Activated CD4-positive, CD25-positive, alpha-beta regulatory T cell (primary cell): ENCODE measurements at regions not wholly inside any gene's neighbourhood (a gene's known extent, or its start where the extent isn't known, plus 50 kb on each side); places are given as distances from the start of the nearest gene placed in this dataset.

Source experiments
- DNase-seq, 4 experiments: peaks; one replicate each; lab custom pipeline; 2025; lab: John Stamatoyannopoulos, UW

DNA sequence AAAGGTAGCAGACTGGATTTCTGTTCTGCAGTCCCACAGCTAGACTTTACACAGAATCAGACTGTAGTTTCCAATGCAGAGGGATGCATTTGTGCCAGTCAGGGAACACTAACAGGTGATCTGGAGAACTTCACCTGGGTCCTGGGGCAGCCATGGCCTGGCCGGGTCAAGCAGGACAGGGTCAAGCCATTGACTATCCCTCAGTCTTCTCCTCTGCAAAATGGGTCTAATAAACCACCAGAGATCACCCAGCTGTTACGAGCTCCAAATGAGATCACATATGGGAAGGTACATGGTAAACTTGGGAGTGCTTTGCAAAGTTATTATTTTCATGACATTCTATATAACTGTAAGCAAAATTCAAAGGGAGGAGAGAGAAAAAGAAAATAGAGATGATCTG is 294.1 kb downstream of the CDCA7 start:
- DNase-seq = no peak

DNA sequence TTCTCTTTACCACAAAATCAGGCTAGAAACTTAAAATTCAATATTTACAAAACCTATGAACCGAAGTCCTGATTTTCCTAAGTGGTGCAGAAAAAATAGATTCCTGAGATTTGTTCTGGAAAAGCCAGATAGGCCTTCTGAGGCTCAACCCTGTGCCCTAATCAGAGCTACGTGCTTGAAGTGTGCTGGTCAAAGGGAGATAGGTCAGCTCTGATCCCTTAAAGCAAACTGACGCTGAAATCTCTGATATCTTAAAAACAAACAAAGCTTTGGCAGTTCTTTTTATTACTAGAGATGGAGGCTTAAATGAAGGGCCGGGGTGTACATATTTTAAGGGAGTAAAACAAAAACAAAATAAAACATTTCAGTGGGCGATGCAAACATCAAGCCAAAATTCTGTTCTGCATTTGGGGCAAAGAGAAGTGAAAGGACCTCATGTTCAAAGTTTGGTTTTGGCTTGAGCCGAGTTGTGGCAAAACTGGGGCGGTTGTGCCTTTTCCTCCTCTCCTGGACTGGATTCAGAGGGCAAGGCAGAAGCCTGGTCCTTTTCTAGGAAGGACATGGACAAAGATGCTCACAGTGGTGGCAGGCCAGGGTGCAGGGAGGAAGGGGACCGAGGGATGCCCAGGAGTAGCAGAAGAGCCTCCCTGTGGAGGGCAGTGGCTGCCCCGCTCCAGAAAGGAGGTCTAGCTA is 295.0 kb downstream of the CDCA7 start:
- no peak for DNase-seq

DNA sequence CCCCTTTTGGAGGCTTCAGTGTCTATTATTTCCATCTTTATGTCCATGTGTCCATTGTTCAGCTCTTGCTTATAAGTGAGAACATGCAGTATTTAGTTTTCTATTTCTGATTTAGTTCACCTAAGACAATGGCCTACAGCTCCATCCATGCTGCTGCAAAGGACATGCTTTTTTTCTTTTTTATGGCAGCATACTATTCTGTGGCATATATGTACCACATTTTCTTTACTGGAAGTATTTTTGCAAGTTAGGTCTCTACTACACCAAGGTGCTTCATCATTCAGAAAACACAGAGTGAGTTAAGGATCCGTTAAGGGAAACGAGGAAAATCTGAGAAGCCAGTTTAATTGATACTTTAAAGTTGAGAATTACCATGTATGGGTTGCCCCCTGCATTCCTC is 297.2 kb downstream of the CDCA7 start:
- no peak for DNase-seq

DNA sequence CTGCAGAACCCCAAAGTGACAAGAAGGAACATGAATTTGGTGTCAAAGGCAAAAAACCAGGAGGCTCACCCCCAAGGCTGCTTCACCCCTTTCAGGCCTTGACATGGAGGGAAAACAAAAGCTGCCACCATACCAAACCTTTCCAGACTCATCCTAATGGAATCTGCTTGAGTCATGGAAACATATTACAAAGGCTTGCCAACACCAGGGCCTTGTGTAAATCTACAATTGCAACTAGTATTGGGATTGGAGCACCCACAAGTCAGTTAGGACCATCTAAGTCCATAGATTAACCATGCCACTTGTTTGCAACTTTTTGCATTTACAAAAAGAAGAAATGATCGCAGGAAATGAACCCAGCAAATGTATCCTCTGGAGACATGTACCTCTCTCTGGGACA is 297.6 kb downstream of the CDCA7 start:
- no peak for DNase-seq

DNA sequence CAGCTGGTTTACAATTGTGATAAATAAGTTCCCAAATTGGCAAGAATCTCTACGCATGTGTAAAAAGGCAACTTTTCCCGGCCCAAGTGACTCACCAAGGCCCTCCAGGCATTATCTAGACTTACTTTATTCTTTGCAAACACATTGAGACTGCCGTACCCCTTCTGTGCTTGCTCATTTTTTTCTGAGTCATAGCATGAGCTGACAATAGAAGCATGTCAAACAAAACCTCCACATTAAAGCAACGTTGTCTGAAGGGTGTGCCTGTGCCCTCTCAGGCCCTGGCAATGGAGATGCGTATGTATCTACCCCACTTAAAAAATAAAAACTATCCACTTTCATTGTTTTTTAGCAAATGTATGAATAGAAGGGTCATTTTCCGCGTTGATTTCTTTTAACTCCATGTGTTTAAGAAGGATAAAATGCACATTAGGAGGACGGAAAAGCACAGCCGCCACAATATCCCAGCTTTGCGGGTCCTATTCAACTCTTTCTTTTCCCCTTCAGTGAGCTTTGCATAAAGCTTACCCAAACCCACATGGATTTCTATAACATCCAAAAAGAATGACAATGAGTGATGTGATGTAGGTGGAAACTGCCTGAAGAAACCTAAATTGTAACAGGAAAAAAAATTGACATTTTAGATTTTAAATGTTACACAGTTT is 298.2 kb downstream of the CDCA7 start:
- no peak for DNase-seq

DNA sequence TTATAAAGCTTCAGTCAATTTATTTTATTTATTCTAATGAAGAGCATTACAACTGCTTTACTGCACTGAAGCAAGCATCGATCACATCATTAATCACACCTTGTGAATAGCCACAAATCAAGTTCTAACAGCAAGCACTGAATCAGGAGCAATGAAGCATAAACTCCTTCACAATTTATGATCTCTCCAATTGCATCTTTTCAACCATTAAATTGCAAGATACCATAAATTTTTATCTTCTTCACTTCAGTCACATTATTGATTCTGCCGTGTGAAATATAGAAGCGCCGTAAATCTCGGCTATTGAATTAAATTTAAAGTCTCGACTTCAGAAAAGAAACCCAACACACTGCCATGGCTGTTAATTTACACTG is 298.7 kb downstream of the CDCA7 start:
- DNase-seq = no peak

DNA sequence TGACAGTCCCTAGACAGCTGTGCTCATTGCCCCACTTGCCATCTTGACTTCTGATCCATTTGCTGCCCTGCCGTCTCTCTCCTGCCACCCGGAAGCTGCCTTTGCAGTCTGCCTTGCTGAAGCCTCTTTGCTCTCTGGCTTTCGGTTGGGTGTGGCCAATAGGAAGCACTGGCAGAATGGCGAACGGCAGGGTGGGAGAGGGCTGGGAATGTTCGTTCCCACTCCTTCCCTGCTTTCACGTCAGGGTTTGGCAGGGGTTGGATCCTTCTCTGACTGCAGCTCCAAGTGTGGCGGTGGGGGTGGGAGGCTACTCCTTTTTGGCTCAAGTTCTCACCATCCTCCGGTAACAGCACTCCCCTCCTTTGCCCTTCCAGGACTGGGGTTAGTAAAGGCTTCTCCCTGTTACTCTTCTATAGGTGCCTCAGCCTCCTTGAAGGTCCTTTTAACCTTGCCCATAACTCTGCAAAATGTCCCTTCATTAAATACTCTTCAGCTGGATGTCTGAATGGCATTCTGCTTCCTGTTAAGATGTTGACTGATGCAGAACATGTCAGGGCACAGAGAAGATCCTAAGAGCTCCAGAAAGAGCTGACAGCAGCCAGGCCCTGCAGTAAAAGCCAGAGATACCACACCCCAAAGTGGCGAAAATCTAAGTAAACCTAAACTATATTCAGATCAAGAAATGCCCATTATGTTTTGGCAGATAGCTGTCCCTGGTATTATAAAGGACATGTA is 299.7 kb downstream of the CDCA7 start:
- no peak for DNase-seq

DNA sequence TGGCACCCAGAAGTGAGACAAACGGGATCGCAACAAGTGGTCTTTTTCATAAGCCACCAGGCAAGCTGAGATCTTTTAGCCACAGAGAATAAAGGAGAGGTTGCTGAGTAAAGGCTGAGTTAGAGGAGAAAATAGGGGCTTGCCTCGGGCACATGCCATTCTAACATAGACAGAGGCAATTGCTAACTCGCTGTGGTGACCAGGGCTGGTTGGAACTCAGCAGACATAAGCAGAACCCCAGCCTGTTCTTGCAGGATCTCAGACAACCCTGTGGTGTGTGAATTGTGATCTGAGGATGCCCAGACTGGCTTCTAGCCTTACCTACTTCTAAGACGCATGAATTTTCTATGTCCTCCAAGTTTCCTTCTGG is 300.2 kb downstream of the CDCA7 start:
- no peak for DNase-seq

DNA sequence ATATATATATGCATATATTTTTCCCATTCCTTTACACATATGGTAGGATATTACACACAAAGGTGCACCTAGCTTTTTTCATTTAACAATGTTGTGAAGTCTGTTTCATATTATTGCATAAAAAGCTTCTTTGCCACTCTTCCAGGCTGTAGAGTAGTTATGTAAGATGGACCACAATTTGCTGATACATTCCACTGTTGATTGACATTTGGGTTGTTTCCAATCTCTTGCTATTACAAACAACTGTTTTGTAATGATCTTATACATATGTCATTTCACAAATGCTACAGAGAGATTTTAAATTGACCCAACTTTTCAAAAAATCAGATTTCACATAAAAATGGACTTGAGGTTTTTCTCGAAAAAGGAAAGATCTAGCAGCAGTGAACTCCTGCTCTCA is 301.4 kb downstream of the CDCA7 start:
- no peak for DNase-seq

DNA sequence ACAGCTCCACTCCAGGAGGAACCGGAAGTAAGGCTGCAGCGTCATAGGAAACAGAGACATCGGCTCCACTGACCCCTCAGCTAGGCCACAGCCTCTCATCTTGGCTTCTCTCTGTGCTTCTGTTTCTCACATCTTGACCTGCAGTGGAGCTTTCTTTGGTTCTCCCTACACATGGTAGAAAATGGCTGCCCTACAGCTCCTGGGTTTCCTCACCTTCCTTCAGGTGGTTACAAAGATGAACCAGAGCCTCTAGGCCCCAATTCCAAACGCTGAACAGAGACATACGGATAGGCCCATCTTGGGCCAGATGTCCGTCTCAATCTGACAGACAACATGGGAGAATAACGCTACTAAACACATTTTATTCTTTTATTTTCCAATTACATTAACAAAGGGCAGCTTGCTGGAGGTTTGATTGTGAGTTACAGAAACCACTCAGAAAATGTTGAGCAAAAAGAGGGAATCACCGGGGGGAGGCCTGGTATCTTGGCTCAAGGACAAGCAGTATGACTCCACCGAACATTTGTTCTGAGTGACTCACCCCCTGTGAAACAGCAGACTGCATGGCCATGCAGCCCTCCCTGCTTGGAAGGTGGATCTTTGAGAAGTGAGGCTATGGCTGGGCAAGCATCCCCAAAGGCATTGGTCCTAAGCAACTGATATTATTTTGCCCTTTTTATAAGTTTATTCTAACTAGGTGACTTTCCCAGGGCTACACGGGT is 303.5 kb downstream of the CDCA7 start:
- no peak for DNase-seq

DNA sequence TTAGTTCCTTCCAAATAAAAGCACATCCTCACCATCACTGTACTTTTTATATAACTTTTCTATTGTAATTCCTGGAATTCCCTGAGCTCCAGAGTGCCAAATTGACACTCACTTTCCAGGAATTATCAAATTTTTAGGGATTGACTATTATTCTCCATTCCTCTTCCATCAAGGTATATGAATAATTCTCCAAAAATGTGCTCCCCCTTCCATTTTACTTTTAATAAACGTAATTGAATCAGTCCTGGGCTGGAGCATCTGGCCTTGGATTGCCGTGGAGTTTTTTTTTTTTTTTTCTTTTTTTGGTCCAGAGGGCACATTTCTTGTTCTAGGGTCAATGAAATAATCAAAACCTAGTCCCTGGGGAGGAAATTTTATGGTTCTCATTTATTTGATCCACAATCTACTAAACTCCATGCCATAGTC is 304.3 kb downstream of the CDCA7 start:
- no peak for DNase-seq

DNA sequence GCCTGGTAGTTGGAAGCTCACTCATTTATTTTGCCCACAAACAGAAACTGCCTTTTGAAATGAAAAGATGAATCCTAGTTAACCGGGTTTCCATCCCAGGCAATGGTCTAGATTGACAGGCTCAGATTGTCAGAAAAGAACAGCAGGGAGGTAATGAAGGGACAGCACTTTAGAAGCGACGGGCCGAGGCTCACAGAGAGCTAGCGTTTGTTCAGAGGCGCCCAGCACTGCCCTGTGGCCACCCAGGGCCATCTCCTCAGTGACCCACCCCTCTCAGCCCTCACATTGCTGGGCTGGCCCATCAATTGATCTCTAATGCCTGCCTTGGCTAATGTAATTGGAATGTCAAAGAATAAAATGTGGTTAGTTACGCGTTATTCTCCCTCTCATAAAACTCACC is 304.8 kb downstream of the CDCA7 start:
- no peak for DNase-seq

DNA sequence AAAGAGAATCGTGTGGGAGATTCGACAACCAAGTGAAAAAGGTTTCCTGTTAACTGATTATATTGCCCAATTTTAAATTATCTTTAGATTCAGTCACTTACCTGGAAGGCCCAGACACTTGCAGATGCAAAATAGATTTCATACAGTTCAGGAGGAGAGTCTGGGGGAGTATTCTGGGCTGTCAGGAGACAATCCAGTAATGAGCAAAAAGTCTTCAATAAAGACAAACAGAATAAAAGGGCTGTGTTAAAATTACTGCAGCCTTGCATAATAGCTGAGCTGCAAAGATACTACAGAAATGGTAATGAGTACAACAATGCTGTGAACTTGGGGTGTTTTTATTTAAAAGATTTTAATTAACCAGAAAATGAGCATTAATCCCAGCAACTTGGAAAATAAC is 303.6 kb downstream of the SP3 start:
- DNase-seq = no peak

DNA sequence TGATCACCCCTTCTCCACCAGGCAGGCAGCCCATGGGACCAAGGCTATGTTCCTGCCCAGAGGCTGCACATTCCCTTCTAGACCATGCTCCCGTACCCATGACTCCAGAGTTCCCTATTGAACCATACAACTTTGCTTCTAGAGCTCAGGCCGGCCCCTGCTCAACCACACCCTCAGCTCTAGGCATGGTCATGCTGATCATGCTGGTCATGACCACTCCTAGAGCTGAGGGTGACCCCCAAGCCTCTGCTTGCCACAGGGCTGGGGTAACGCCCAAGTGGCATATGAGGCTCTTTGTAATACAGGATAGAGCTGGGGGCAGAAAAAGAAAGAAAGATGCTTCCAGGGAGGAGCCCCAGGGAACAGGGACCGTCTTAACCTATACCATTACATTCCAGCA is 301.8 kb downstream of the SP3 start:
- no peak for DNase-seq

DNA sequence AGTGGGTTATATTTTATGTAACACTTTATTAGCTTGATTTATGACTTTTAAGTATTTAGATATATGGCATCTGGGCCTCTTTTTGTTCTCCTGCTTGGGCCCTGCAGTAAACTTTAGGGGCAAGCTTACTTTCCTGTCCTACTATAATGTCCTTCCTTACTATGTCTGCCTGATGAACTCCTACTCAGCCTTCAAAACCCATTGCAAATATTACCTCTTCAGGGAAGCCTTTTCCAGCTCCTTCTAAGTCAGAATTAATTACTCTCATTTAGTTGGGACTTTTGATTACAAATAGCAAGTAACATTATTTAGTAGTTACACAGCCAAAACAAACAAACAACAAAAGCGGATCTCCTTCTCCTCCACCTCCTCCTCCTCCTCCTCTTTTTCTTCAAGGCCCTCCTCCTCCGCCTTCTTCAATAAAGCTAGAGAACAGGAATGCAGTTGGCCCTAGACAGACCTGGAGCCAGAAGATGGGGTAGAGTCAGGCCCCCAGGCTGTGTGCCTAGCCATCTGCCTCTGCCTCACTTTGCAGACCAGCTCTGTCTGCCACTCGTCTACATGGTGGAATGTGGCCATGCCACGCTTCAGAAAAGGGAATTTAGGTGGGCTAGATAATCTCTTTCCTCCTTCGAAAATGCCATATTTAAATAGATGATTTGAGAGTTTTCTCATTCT is 301.2 kb downstream of the SP3 start:
- DNase-seq = no peak

DNA sequence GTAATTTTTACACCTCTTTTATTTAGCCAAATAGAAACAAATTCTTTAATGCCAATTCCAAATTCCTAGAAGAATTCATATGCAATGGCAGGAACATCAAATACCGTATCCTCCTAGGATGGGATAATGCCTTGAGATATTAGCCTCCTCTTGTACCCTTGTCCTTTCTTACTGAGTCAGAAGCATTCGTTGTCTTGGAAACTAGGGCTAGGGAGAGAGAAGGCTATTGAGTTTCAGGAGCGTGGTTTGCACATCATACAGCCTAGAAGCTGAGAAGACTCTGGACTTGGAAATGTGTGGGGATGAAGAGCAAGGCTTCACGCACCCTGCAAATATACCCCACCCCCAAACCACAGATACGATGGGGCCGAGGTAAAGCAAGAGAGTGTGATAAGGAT is 300.7 kb downstream of the SP3 start:
- DNase-seq = no peak

DNA sequence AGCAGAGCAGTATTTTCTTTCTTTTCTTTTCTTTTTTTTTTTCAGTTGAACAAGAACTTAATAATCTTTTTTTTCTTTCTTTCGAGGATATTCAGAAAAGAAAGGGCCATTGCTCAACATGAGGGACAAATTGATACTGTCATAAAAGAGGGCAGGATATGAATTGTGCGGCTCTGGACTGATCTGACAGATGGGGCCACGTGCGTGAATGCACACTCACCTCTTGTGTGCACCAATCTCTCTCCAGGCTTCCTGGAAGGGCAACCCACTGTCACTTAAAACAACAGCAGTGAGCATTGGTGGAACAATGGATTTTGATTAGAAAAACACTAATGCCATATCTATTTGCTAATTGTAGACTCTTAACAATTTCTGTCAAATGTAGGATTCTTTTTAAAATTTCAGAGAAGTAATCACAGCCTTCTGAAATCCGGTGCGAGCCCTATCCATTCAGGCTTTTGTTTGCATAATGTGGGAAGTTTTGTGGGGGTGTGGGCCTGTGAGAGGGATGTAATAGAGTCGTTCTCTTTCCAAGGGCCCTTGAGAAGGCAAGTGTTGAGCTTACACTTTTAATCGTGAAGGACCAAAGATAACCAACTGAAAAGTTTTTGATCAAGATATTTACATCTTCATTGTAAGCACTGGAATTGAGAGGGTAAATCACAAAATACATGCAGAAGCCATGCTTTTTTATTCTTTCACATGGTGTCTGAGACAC is 298.8 kb downstream of the SP3 start:
- DNase-seq = no peak

DNA sequence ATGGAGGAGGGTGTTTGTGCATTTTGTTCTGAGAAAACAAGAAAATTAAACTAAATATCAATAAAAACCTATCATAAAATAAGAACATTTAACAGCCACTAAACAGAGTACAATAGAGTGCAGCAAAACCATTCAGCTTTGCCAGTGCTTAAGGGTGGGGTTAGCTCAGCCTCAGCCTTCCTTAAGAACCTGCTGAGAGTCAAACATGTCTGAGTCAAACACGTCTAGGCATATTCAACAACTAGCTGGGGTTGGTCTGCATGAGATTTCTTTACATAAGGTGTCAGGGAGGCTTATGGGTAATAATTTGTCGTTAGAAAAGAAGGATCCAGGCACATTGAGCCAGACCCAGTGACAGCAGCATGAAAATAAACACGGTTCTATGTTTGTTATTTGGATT is 298.2 kb downstream of the SP3 start:
- no peak for DNase-seq

DNA sequence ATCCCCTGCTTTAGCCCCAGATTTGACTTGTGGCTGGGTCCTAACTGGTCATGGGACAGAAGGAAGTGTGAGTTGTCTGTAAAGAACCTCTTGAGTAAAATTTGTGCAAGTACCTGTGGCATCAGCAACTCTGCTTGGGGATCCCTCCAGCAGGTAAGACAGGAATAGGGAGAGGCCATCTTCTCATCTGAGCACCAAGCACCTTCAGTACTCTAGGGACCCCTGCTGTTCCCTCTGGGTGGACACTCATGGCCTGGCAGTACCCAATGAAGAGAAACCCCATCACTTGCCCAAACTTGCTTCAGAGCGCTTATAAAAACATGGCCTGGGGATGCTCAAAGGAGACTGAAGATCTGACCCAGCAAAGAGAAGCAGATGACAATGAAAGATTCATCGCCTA is 297.8 kb downstream of the SP3 start:
- DNase-seq = no peak

DNA sequence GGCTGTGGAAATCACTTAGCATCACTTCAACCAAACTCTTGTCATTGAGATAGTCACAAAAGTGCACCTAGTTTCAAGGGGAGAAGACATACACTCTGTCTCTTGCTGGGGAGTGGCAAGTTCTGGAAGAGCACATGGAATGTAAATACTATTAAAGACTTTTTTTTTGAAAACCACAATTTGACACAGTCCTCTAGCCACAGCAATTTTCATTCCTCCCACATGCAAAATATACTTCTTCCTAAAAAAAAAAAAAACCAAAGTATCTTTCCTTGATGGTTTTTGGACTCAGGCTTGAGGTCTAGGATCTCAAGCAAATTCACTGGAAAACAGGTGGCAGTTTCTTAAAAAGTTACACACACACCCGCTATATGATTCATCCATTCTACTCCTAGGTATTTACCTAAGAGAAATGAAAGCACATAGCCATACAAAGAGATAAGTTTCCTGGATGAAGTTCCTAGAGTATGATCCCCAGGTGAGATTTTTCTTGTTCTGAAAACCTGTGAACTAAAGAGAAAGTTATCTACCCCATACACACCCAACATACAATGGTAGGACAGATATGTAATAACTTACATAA is 295.8 kb downstream of the SP3 start:
- DNase-seq = no peak

DNA sequence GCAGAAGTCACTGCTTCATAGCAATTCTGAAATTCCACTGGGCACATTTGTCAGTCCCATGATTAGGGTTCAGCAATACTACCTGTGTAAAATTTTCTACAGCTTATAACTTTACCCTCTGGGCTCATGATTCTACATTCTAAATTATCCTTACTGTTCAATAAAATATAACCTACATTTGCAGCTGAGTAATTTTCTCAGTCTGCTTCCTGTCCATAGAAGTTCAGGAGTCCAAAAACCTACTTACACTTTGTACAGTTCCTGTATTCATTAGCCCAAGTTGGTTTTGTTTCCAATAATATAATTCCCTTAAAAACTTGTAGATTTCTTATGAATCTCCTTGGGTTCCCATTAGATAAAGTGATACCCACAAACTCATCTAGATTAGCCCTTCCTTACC is 295.3 kb downstream of the SP3 start:
- DNase-seq = no peak
